ENCODE measurements at regions not wholly inside any gene's neighbourhood (a gene's known extent, or its start where the extent isn't known, plus 50 kb on each side); places are given as distances from the start of the nearest gene placed in this dataset.

DNA sequence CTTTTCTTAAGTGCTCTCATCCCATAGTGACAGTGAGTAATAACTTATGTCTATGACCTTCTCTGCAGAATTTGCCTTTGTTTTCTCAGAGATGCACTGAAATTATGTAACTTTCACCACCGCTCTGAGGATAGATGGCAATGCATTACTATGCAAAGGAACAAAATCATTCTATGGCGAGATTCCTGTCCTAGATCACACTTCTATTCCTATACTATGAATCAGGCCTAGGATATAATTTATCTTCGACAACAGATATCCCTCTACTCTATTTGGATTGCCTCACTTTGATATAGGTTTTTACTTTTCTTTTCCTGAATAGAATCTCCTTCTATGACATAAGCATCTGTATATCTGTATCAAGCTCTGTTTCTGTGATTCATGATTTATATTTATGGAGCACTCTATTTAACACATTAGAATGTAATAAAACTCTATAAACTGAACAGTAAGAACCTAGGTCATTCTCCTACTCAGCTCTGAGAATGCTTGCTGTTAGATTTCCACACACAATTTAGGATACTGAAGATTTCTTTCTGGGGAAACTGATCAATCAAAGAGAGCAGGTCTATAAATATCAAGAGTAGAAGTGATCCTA is 1082.3 kb upstream of the ADGRL3 start:
- TF ChIP-seq SIN3A (IDR thresholded peaks at IDR 0.05; ENCODE audit: borderline replicate concordance, insufficient read depth, low read length) (no peak), TAF1 (IDR thresholded peaks at IDR 0.05; ENCODE audit: borderline replicate concordance, insufficient read depth, low read length) (no peak)

All from PFSK-1 (cell line).